Raji (cell line): ENCODE measurements at regions not wholly inside any gene's neighbourhood (a gene's known extent, or its start where the extent isn't known, plus 50 kb on each side); places are given as distances from the start of the nearest gene placed in this dataset.

Experiments used
- POLR2A ChIP-seq: IDR thresholded peaks from 2 replicates; pipeline ENCODE4 v1.6.1; 2011; ENCODE audit warnings: low read depth, low read length, control low read depth; ENCODE audit not compliant: insufficient read depth

DNA sequence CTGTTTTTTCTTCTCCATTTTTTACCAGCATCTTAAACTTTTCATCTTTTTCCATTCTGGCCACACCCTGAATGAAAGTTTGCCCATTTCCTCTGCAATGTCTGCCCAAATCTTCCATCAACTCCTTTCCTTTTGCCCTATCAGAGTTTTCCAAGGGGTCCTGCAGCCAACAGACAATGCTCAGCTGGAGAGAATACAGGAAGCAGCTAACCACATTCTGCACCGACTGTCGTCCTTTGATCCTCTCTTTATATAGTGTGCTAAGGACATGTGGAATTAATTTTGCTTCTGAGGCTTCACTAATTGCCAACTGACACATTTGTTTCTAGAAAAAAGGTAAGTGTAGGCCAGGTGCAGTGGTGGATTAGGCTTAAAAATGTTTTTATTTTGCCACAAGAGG, 50.5 kb upstream of the DLX2 start:
- TF ChIP-seq POLR2A = no peak

DNA sequence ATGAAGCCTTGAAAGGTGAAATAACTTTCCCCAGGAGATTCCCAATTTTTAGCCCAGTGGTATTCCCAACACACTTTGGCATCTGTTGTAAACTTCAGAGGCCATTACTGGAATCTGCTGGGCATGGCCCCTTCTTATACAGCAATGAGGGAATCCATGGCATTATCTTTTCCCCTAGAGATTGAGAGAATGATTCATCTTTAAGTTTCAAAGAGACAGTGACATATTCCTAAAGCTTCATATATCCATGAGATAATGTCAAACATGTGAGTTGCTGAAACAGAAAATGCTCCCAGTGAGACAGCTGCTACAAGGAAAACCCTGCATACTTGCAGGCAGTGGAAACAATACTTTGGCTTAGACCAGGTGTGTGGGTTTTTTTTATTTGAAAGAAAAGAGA, 51.1 kb upstream of the DLX2 start:
- TF ChIP-seq POLR2A = no peak

DNA sequence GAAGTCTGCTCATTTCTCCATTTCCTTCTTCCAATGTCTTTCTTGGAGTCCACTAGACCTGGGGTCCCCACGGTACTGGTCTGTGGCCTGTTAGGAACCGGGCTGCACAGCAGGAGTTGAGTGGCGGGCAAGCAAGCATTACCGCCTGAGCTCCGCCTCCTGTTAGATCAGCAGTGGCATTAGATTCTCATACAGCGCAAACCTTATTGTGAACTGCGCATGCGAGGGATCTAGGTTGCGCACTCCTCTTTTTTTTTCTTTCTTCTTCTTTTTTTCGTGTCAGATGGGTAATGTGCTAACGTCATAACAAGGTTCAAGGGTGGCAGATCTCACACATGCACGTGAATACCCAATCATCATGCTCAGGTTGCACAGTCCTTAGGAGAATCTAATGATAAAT, 53.1 kb upstream of the DLX2 start:
- no peak for TF ChIP-seq POLR2A

DNA sequence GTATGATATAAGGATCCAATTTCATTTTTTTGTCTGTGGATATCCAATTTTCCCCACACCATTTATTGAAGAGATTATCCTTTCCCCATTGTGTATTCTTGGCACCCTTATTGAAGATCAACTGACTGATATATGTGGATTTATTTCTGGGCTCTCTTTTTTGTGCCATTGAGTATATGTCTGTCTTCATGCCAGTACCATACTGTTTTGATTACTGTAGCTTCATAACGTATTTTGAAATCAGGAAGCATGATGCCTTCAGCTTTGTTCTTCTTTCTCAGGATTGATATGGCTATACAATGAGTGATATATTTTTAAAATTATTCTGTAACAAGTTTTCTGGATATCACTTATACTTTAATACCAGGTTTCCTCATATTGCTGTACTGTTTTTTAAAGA, 58.1 kb upstream of the DLX2 start:
- no peak for TF ChIP-seq POLR2A

DNA sequence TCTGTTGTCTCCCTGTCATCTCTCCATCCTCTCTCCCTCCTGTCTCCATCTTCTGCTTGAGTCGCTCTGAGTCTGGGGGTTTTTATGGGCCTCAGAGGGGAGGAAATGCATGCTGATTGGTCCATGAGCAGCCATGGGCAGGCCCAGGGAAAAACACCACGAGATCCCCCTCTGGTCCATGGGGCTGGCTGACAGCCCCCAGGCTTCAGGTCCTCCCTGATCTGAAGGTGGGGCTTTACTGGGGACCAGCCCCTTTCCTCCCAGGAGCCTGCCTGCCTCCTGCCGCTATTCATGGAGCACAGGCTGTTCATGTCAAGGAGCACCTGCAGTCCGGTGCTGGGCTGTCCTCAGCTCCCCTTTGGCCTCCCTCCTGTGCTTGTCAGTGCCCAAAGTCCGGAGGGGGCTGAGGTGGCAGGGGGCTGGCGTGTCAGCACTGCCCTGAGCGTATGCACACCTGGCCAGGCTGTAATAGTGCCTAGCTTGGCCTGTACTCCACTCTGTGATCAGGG, 59.6 kb upstream of the DLX2 start:
- no peak for TF ChIP-seq POLR2A

DNA sequence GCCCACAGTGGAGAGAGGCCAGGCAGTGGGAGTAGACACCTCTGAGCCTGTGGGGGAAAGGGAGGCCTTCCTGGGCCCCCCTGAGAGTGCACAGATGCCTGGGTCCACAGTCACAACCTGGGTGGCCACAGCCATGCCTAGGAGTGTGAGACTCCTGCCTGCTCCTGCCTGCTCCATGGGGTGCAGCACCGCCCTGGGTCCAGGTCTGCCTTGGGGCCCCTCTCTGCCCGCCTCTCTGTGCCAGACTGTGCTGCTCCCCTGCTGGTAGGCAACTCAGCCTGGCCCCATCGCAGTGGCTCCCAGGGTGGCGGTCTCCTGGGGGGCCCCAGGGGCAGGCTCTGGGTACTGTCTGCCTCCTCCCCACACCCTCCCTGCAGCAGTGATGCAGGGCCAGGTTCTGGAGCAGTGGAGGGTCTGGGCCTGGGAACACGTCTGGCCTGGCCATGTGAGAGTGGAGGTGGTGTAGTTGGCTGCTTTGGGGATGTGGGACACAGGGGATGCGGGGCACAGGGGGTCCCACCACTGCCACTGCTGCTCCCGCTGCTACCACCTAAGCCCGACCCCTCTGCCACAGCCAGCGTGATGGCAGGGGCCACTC, 60.1 kb upstream of the DLX2 start:
- no peak for TF ChIP-seq POLR2A

DNA sequence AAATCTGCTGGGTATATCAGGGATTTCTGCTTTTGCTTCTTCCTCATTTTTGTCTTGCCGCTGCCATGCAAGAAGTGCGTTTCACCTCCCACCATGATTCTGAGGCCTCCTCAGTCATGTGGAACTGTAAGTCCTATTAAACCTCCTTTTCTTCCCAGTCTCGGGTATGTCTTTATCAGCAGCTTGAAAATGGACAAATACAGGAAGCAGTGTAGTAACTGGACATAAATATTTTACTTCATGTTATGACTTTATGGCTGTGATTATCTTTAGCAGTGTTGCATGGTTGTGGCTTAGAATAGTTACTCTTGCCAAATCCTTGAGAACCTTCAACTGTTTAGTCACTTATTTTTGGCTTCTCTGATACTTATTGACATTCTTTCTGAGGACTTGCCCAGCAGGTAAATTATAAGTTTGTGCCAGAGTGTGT, 66.2 kb upstream of the DLX2 start:
- no peak for TF ChIP-seq POLR2A

DNA sequence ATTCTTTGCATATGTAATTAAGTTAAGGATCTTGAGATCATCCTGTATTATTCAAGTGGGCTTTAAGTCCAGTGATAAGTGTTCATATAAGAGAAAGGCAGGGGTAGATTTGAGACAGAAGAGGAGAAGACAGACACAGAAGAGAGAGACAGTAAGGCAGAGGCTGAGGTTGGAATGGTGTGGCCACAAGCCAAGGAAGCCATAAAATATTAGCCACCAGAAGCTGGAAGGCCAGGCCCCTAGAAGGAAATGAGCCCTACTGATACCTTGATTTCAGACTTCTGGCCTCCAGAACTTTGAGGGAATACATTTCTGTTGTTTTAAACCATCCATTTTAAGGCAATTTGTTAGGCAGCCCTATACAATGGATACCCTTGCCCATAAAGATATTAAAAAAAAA, 66.9 kb upstream of the DLX2 start:
- no peak for TF ChIP-seq POLR2A

DNA sequence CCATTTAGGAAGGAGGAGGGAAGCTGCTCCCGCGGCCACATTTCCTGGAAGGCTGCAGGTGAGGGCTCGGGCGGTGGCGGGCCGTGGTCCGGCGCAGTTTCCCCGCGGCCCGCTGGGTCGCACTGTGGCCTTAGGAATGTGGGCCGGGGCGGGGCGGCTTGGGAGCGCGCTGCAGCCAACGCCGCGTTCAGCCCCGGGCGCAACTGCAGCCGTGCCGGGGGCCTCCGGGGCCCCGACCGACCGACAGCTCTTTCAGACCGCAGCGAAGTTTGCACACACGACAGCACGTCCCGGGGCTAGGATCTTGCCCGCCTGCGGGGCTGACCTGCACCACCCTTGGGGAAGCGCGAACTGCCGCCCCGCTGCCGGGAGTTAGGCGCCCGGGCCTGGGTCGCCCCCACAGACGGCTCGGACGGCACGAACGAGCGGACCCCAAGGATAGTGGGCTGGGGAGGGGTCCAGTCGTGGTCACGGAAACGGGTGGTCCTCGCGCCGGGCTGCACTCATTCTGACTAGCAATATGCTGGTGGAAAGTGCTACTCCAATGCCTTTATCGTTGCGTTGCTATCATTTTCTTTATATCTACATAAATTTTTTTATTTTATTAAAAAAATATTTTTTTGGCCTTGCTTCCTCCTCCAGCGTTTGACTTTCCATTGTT, 69.9 kb upstream of the DLX2 start:
- TF ChIP-seq POLR2A = no peak

DNA sequence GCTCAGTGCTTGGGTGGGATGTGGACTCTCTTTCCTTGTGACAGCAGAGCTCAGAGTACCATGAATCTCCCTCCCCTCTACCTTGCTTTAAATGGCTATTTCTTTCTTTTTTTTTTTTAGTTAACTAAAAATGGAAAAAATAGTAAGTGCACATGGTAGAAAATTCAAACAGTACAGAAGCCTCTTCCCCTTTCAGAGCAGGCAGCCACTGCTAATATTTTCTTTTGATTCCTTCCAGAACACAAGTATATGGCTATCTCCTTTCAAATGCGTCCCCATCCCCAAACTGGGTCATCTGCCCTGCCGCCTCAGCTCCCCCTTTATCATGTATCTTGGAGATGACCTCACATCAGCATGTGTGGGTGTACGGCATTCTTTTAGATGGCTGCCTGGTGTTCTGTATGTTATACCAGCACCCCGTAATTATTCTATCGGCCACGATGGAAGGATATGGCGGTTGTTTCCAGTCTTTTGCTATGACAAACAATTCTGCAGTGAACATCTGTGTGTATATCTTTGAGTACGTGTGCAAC, 70.5 kb upstream of the DLX2 start:
- no peak for TF ChIP-seq POLR2A

DNA sequence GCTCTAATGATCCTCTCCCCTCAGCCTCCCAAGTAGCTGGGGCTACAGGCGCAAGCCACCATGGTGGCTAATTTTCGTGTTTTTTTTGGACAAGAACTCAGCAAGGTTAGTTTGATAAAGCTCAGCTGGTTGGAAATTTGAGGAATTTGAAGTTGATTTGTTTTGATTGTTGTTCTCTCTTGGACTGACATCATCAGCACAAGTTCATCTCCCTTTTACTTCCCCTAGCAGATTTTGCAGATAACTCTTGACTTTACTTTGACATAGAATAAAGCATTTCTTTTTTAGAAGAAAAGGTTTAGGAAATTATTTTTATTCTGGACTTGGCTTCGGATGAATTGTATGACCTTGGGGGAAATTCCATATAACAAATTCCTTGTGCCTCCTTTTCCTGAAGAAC, 74.9 kb upstream of the DLX2 start:
- TF ChIP-seq POLR2A = no peak

DNA sequence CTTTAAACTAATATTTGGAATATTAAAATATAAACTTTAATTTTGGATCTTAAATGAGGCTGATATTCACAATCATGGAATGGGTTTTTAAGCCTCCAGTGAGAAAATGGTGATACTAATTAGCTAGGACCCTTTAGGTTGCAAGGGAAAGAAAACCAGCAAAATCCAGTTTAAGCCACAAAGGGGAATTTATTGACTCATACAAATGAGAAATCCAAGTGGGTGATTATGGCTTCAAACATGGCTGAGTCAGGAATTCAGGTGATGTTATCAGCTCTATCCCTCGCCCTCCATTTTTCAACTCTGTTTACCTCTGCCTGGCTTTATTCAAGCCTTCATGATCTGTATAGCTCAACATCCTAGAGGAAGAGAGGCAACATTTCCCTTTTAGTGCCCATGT, 75.3 kb upstream of the DLX2 start:
- TF ChIP-seq POLR2A = no peak

DNA sequence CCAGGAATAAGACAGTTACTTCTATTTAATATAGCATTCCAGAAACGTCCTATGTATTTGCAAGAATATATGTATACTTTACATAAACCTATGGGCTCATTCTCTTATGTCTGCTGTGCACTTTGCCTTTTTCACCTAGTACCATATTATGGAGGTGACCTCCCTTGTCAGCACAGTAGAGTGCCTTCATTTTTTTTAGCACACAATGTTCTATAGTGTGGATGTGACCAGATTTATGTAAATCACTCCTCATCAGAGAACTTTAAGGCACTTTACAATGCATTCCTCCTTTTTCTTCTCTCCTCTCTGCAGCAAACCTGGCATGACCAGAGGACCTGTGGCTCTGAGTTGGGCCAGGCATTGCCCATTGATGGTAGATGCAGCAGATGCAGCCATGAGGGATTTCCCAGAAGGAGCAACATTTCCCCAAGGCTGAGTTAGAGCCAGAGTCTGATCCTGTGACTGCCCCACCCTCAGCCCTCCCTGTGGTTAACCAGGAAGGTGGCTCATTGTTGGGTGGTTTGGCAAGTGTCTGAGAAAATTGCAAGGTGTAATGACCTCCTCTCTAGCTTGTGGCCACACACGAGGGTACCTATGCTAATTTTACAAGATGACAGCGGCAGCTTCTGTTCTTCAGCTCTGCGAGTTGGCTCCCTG, 76.5 kb upstream of the DLX2 start:
- no peak for TF ChIP-seq POLR2A

DNA sequence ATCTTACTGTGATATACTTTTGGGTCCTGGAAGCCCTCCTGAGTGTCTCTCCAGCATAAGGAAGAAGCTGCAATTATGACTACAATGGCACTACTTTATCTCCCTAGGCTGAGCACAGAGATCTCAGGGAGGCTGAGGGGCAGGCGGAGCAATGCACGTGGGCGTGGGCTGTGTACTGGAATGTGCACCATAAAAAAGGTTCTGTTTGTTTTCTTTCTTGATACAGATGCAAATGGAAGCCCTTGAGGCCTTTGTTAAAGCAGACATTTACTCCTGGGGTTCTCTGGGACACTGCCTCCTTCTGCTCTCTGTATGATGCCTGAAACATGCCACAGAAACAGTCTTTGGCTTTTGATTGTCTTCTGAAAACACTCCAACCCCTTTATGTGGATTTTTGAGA, 79.1 kb upstream of the DLX2 start:
- TF ChIP-seq POLR2A = no peak

DNA sequence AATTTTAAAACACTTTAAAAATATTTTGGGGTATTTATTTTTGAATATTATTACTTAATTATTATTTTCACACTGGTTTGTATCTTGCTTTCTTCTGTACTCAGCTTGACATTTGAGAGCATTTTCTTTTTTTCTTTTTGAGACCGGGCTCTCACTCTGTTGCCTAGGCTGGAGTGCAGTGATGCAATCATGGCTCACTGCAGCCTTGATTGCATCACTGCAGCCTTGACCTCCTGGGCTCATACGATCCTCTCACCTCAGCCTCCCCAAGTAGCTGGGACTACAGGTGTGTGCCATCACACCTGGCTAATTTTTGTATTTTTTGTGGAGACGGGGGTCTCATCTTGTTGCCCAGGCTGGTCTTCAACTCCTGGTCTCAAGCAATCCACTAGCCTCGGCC, 79.9 kb upstream of the DLX2 start:
- TF ChIP-seq POLR2A = no peak
